GM12878 (cell line): ENCODE measurements at regions not wholly inside any gene's neighbourhood (a gene's known extent, or its start where the extent isn't known, plus 50 kb on each side); places are given as distances from the start of the nearest gene placed in this dataset.

Experiments used
- CHD1 ChIP-seq: IDR thresholded peaks from 2 replicates; pipeline ENCODE4 v1.6.1; 2012; ENCODE audit warnings: low read depth, low read length, improper control_type of control experiment
- EGR1 ChIP-seq, 2 experiments: IDR thresholded peaks; 1 replicate in 1 of 2; 2 replicates in 1 of 2; pipeline ENCODE4 v1.6.1; 2011 to 2012; ENCODE audit warnings: low read depth in 2 of 2, low read length in 2 of 2, borderline replicate concordance in 1 of 2, mild to moderate bottlenecking in 1 of 2, moderate library complexity in 1 of 2
- GATAD2B ChIP-seq: fragments of 450-650 bp; conservative IDR thresholded peaks from 2 replicates; pipeline ENCODE4 v1.6.1; 2017; ENCODE audit warnings: low read depth, mild to moderate bottlenecking, moderate library complexity
- HDAC6 ChIP-seq: fragments of 200-600 bp; sonication (generic); IDR thresholded peaks from one replicate; pipeline ENCODE4 v1.8.0; 2017; ENCODE audit warnings: antibody characterized with exemption; ENCODE audit not compliant: unreplicated experiment
- IRF4 ChIP-seq: IDR thresholded peaks from 2 replicates; pipeline ENCODE4 v1.6.1; 2011; ENCODE audit warnings: low read depth, low read length
- MTA3 ChIP-seq: IDR thresholded peaks from 2 replicates; pipeline ENCODE4 v1.6.1; 2012; ENCODE audit warnings: low read length, inconsistent platforms, borderline replicate concordance
- NFXL1 ChIP-seq: fragments of 450-650 bp; IDR thresholded peaks from 2 replicates; pipeline ENCODE4 v1.6.1; 2017; ENCODE audit warnings: antibody characterized with exemption, mild to moderate bottlenecking, borderline replicate concordance
- NFYA ChIP-seq: IDR thresholded peaks from 2 replicates; pipeline ENCODE4 v1.6.1; 2011; ENCODE audit warnings: low read depth, mild to moderate bottlenecking, low read length, improper control_type of control experiment, borderline replicate concordance
- NR2F1 ChIP-seq: fragments of 450-650 bp; conservative IDR thresholded peaks from 2 replicates; pipeline ENCODE4 v1.6.1; 2017; ENCODE audit warnings: mild to moderate bottlenecking
- PAX5 ChIP-seq: IDR thresholded peaks from 2 replicates; pipeline ENCODE4 v1.6.1; 2011; ENCODE audit warnings: low read depth, low read length, borderline replicate concordance
- PAX8 ChIP-seq: fragments of 450-650 bp; IDR thresholded peaks from 2 replicates; pipeline ENCODE4 v1.6.1; 2017; ENCODE audit warnings: mild to moderate bottlenecking, moderate library complexity
- PML ChIP-seq: IDR thresholded peaks from 2 replicates; pipeline ENCODE4 v1.6.1; 2012; ENCODE audit warnings: low read length, inconsistent platforms
- POLR2AphosphoS2 ChIP-seq: IDR thresholded peaks from 2 replicates; pipeline ENCODE4 v1.6.1; 2011; ENCODE audit warnings: low read depth, mild to moderate bottlenecking, low read length, improper control_type of control experiment, moderate library complexity
- POU2F2 ChIP-seq: IDR thresholded peaks from 3 replicates; pipeline ENCODE4 v1.6.1; 2011; ENCODE audit warnings: low read depth, mild to moderate bottlenecking, low read length, borderline replicate concordance
- RFX5 ChIP-seq: IDR thresholded peaks from 2 replicates; pipeline ENCODE4 v1.6.1; 2011; ENCODE audit warnings: low read depth, low read length, improper control_type of control experiment
- SMAD1 ChIP-seq: fragments of 450-650 bp; IDR thresholded peaks from 2 replicates; pipeline ENCODE4 v1.6.1; 2018; ENCODE audit warnings: mild to moderate bottlenecking, low read depth; ENCODE audit not compliant: partially characterized antibody
- SREBF1 ChIP-seq: IDR thresholded peaks from 2 replicates; pipeline ENCODE4 v1.6.1; 2012; ENCODE audit warnings: mild to moderate bottlenecking, low read length
- STAT1 ChIP-seq: fragments of 450-650 bp; conservative IDR thresholded peaks from 2 replicates; pipeline ENCODE4 v1.6.1; 2014; ENCODE audit warnings: antibody characterized with exemption, mild to moderate bottlenecking
- STAT3 ChIP-seq: IDR thresholded peaks from 2 replicates; pipeline ENCODE4 v1.6.1; 2011; ENCODE audit warnings: low read depth, low read length, improper control_type of control experiment
- SUZ12 ChIP-seq: fragments of 200-600 bp; sonication (generic); IDR thresholded peaks from one replicate; pipeline ENCODE4 v1.6.1; 2018; ENCODE audit warnings: antibody characterized with exemption, mild to moderate bottlenecking; ENCODE audit not compliant: unreplicated experiment
- TCF3 ChIP-seq: IDR thresholded peaks from 2 replicates; pipeline ENCODE4 v1.6.1; 2012; ENCODE audit warnings: low read depth, mild to moderate bottlenecking, low read length, borderline replicate concordance; ENCODE audit not compliant: insufficient read depth
- ZNF24 ChIP-seq: fragments of 450-650 bp; IDR thresholded peaks from 2 replicates; pipeline ENCODE4 v1.6.1; 2017; ENCODE audit warnings: antibody characterized with exemption, mild to moderate bottlenecking
- ZNF384 ChIP-seq: IDR thresholded peaks from 2 replicates; pipeline ENCODE4 v1.6.1; 2012; ENCODE audit warnings: low read depth, mild to moderate bottlenecking, low read length, improper control_type of control experiment, borderline replicate concordance
- ZNF622 ChIP-seq: fragments of 450-650 bp; IDR thresholded peaks from 2 replicates; pipeline ENCODE4 v1.6.1; 2017; ENCODE audit warnings: mild to moderate bottlenecking, inconsistent platforms
- ZZZ3 ChIP-seq: IDR thresholded peaks from 2 replicates; pipeline ENCODE4 v1.6.1; 2011; ENCODE audit warnings: low read depth; ENCODE audit not compliant: control insufficient read depth, insufficient read length
- TF ChIP-seq, protein P1 (sequence below): IDR thresholded peaks from 2 replicates; pipeline ENCODE4 v1.6.1; 2011; ENCODE audit warnings: mild to moderate bottlenecking, low read depth, low read length, moderate library complexity; ENCODE audit not compliant: insufficient replicate concordance
- TF ChIP-seq, protein P2 (sequence below): IDR thresholded peaks from 2 replicates; pipeline ENCODE4 v1.6.1; 2012; ENCODE audit warnings: low read depth, low read length, improper control_type of control experiment
- TF ChIP-seq, protein P3 (sequence below): fragments of 150-350 bp; IDR thresholded peaks from 2 replicates; pipeline ENCODE4 v1.6.1; 2014; ENCODE audit warnings: mild to moderate bottlenecking, low read depth, low read length
- TF ChIP-seq, protein P4 (sequence below): IDR thresholded peaks from 2 replicates; pipeline ENCODE4 v1.6.1; 2011; ENCODE audit warnings: low read depth, low read length, improper control_type of control experiment, borderline replicate concordance

DNA sequence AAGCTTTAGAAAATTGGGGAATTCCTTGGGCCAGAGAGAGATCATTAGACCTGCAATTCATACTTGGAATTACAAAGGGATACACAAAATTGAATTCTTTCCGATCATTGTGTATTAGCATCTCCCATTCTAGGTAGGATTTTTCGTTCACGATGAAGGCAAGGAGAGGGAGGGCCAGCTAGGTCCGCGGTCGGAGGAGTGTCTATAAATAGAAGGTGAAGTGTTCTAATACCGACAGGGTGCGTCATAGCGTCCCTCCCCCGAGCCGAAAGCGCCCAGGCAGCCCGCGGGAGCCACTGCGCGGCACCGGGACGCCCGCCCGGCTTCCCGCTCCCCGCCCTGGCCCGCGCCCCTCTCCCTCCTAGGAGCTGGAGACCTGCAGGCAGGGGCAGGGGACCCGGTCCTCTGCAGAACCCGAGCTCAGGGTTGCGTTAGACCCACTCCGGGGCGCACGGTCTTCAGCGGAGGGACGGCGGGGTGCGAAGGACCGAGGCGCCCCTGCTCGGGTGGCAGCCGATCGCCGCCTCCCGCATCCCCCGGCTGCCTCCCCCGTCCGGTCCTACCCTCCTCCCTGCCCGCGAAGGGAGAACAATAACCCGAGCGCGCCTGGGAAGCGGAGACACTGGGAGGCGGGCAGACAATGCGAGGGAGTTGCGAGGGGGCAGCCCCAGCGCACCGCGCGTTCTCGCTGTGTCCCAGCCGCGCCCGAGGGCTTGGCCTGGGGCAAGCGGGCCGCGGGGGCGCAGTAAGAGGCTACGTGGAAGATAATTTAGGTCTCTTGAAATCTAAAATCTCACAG, 114.2 kb upstream of the SERTAD2 start (continued):
- TF ChIP-seq POLR2AphosphoS2 = peak; percentile 42; the same call in 1 of the 2 replicates
- TF ChIP-seq STAT3 = no peak
- peak; percentile 85 for TF ChIP-seq HDAC6
- TF ChIP-seq ZNF384 = no peak
- TF ChIP-seq NFXL1 = no peak
- TF ChIP-seq CHD1 = no peak
- TF ChIP-seq, protein P1, sequence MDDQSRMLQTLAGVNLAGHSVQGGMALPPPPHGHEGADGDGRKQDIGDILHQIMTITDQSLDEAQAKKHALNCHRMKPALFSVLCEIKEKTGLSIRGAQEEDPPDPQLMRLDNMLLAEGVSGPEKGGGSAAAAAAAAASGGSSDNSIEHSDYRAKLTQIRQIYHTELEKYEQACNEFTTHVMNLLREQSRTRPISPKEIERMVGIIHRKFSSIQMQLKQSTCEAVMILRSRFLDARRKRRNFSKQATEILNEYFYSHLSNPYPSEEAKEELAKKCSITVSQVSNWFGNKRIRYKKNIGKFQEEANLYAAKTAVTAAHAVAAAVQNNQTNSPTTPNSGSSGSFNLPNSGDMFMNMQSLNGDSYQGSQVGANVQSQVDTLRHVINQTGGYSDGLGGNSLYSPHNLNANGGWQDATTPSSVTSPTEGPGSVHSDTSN = no peak
- TF ChIP-seq ZZZ3 = no peak
- TF ChIP-seq SMAD1 = no peak
- TF ChIP-seq TCF3 = 0 out of 2 replicates have a peak, but pooled peaks have one; percentile 13
- no peak for TF ChIP-seq ZNF622
- TF ChIP-seq, protein P2, sequence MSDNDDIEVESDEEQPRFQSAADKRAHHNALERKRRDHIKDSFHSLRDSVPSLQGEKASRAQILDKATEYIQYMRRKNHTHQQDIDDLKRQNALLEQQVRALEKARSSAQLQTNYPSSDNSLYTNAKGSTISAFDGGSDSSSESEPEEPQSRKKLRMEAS = no peak
- TF ChIP-seq PAX8 = no peak
- TF ChIP-seq STAT1 = no peak
- no peak for TF ChIP-seq NFYA
- TF ChIP-seq, protein P3, sequence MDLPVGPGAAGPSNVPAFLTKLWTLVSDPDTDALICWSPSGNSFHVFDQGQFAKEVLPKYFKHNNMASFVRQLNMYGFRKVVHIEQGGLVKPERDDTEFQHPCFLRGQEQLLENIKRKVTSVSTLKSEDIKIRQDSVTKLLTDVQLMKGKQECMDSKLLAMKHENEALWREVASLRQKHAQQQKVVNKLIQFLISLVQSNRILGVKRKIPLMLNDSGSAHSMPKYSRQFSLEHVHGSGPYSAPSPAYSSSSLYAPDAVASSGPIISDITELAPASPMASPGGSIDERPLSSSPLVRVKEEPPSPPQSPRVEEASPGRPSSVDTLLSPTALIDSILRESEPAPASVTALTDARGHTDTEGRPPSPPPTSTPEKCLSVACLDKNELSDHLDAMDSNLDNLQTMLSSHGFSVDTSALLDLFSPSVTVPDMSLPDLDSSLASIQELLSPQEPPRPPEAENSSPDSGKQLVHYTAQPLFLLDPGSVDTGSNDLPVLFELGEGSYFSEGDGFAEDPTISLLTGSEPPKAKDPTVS = no peak
- TF ChIP-seq SREBF1 = no peak
- peak in 1 of 2 experiments; percentile 60; a peak in 1 of 3 replicates for TF ChIP-seq EGR1 (IDR thresholded peaks at IDR 0.05; ENCODE audit: borderline replicate concordance in 1 of 2, low read depth in 2 of 2, low read length in 2 of 2)
- no peak for TF ChIP-seq ZNF24
- TF ChIP-seq, protein P4, sequence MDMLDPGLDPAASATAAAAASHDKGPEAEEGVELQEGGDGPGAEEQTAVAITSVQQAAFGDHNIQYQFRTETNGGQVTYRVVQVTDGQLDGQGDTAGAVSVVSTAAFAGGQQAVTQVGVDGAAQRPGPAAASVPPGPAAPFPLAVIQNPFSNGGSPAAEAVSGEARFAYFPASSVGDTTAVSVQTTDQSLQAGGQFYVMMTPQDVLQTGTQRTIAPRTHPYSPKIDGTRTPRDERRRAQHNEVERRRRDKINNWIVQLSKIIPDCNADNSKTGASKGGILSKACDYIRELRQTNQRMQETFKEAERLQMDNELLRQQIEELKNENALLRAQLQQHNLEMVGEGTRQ = no peak
- TF ChIP-seq GATAD2B = peak; percentile 94
- no peak; the same call in 1 of the 2 replicates for TF ChIP-seq MTA3
- no peak; the same call in 1 of the 2 replicates for TF ChIP-seq PML
- no peak for TF ChIP-seq IRF4
- TF ChIP-seq SUZ12 = no peak
- no peak for TF ChIP-seq RFX5
- peak; percentile 37; the same call in 2 of the 3 replicates for TF ChIP-seq POU2F2
- 0 out of 2 replicates have a peak, but pooled peaks have one; percentile 42 for TF ChIP-seq NR2F1
- TF ChIP-seq PAX5 = peak; percentile 32; the same call in 1 of the 2 replicates
